ENCODE measurements at regions not wholly inside any gene's neighbourhood (a gene's known extent, or its start where the extent isn't known, plus 50 kb on each side); places are given as distances from the start of the nearest gene placed in this dataset.

DNA sequence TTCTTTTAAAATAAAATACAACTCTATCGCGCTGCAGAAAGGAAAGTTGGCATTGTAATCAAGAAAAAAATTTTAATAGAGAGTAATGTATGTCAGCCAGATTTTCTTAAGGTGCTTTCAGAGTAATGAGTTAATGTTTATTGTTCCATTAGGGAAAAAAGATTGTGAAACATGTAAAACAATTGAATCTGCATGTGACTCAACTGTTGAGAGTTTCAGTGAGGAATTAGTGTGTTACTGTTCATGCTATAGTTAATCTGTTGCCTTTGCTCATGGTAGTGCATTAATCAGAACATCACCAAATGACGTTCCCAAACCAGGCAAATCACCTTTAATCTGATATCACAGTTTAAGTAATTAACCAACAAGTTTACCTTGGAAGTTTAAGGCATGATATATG, 600.5 kb downstream of the NR2F1-AS1 start:
- Histone ChIP-seq H3K79me2 (ENCODE audit: low read length) (no peaks in the 10 kb centered on the region), H3K4me1 (ENCODE audit: low read length) (no peaks in the 10 kb centered on the region), H3K27me3 (ENCODE audit: low read depth, low read length) (no peaks in the 10 kb centered on the region), H3K27ac (ENCODE audit: low read length) (no peak overlapping the region), H3K36me3 (replicated peaks; ENCODE audit: low read depth, low read length) (no peaks in the 10 kb centered on the region), H3K9me3 (ENCODE audit: insufficient read depth, low read length) (no peaks in the 10 kb centered on the region), H4K20me1 (ENCODE audit: insufficient read depth, low read length) (no peaks in the 10 kb centered on the region), H3K4me2 (ENCODE audit: low read length) (no peak overlapping the region), H3K4me3 (ENCODE audit: low read length) (no peak overlapping the region), H3K9ac (ENCODE audit: low read length) (no peak overlapping the region), H2AFZ (ENCODE audit: low read depth, low read length) (no peak overlapping the region)
- no peak for TF ChIP-seq EZH2phosphoT487 (IDR thresholded peaks at IDR 0.05; ENCODE audit: low read depth)
- TF ChIP-seq, protein P1, sequence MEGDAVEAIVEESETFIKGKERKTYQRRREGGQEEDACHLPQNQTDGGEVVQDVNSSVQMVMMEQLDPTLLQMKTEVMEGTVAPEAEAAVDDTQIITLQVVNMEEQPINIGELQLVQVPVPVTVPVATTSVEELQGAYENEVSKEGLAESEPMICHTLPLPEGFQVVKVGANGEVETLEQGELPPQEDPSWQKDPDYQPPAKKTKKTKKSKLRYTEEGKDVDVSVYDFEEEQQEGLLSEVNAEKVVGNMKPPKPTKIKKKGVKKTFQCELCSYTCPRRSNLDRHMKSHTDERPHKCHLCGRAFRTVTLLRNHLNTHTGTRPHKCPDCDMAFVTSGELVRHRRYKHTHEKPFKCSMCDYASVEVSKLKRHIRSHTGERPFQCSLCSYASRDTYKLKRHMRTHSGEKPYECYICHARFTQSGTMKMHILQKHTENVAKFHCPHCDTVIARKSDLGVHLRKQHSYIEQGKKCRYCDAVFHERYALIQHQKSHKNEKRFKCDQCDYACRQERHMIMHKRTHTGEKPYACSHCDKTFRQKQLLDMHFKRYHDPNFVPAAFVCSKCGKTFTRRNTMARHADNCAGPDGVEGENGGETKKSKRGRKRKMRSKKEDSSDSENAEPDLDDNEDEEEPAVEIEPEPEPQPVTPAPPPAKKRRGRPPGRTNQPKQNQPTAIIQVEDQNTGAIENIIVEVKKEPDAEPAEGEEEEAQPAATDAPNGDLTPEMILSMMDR (IDR thresholded peaks at IDR 0.05; ENCODE audit: low read depth, low read length), result no peak

DNA sequence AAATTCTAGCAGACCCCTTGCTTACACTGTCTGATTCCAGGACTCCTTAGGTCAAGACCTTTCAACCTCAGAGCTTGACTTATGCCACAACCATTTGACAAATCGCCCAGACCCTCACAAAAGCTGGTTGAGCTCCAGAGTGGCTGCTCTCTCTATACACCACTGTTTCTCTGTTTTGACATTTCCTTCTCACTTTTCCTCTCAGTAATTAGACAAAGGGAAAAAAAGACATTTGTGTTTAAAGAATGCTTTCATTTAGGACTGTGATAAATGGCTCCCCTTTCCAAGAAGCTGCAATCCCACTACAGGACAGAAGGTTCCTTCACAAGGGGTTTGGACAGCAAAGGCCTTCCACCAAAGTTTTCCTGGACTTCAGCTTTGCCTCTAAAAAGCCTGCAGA, 601.3 kb downstream of the NR2F1-AS1 start:
- Histone ChIP-seq H2AFZ (ENCODE audit: low read depth, low read length) (no peak overlapping the region), H3K27me3 (ENCODE audit: low read depth, low read length) (no peaks in the 10 kb centered on the region), H3K4me3 (ENCODE audit: low read length) (no peak overlapping the region), H3K9me3 (ENCODE audit: insufficient read depth, low read length) (no peaks in the 10 kb centered on the region), H3K4me1 (ENCODE audit: low read length) (no peaks in the 10 kb centered on the region), H4K20me1 (ENCODE audit: insufficient read depth, low read length) (no peaks in the 10 kb centered on the region), H3K4me2 (ENCODE audit: low read length) (no peak overlapping the region), H3K36me3 (replicated peaks; ENCODE audit: low read depth, low read length) (no peaks in the 10 kb centered on the region), H3K79me2 (ENCODE audit: low read length) (no peaks in the 10 kb centered on the region), H3K9ac (ENCODE audit: low read length) (no peak overlapping the region), H3K27ac (ENCODE audit: low read length) (no peak overlapping the region)
- TF ChIP-seq EZH2phosphoT487 (IDR thresholded peaks at IDR 0.05; ENCODE audit: low read depth), result no peak
- TF ChIP-seq, protein P1 (IDR thresholded peaks at IDR 0.05; ENCODE audit: low read depth, low read length), result no peak

DNA sequence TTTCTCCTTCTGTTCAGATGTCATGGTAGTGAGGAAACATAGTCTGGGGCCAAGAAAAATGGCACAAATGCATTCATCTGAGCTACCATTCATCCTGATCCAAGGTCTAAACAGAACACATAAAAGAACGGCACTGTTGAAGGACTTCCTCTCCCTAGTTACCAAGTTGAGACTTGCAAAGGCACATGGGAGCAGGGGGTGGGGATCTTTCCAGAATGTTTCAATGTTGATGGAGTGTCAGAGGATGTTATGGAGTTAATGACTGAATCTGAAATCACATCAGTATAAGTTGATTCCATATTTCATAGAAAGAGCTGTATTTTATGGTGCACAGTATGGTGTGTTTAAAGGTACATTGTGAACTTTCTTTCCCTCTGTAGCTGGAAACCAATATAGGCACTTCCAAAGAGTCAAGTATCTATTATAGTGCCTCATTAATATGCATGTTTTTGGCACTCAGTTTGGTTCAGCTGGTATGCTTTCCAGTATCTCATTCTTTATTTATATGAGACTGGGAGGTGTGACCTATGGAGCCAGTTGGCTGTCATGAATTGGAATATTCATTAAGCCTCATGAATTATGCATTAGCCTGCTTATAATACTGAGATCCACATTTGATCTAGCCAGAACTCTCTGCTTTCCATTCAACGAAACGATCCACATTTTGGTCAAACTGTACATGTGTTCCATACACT, 603.0 kb downstream of the NR2F1-AS1 start:
- Histone ChIP-seq H3K4me3 (ENCODE audit: low read length) (no peak overlapping the region), H3K27ac (ENCODE audit: low read length) (no peak overlapping the region), H4K20me1 (ENCODE audit: insufficient read depth, low read length) (no peaks in the 10 kb centered on the region), H3K79me2 (ENCODE audit: low read length) (no peaks in the 10 kb centered on the region), H3K27me3 (ENCODE audit: low read depth, low read length) (no peaks in the 10 kb centered on the region), H3K36me3 (replicated peaks; ENCODE audit: low read depth, low read length) (no peaks in the 10 kb centered on the region), H2AFZ (ENCODE audit: low read depth, low read length) (no peak overlapping the region), H3K9me3 (ENCODE audit: insufficient read depth, low read length) (no peaks in the 10 kb centered on the region), H3K4me2 (ENCODE audit: low read length) (no peak overlapping the region), H3K9ac (ENCODE audit: low read length) (no peak overlapping the region), H3K4me1 (ENCODE audit: low read length) (no peaks in the 10 kb centered on the region)
- TF ChIP-seq EZH2phosphoT487 (IDR thresholded peaks at IDR 0.05; ENCODE audit: low read depth), result no peak
- TF ChIP-seq, protein P1 (IDR thresholded peaks at IDR 0.05; ENCODE audit: low read depth, low read length), result no peak

DNA sequence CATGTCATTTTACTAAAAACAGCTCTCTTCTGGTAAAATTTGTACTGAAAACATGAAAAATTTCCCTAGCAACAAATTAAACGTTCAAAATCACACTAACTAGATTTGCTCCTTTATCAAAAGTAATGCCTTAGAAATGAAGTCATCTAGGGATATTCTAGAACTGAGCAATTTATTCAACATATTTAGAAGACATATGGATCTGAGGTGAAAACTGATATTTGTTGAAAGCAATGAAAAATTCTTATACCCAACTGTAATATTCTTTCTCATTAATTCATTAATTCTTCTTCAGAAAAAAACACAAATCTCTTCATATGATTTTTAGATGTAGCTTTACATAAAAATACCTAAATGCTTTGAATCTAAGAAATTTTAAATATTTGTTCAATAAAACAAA, 604.9 kb downstream of the NR2F1-AS1 start:
- no peak overlapping the region for H3K4me2 ChIP-seq (ENCODE audit: low read length)
- H3K36me3 ChIP-seq (replicated peaks; ENCODE audit: low read depth, low read length), result no peaks in the 10 kb centered on the region
- no peak overlapping the region for H3K4me3 ChIP-seq (ENCODE audit: low read length)
- no peak for TF ChIP-seq EZH2phosphoT487 (IDR thresholded peaks at IDR 0.05; ENCODE audit: low read depth)
- TF ChIP-seq, protein P1 (IDR thresholded peaks at IDR 0.05; ENCODE audit: low read depth, low read length), result no peak
- no peaks in the 10 kb centered on the region for H3K9me3 ChIP-seq (ENCODE audit: insufficient read depth, low read length)
- no peaks in the 10 kb centered on the region for H4K20me1 ChIP-seq (ENCODE audit: insufficient read depth, low read length)
- H3K27ac ChIP-seq (ENCODE audit: low read length), result no peak overlapping the region
- no peak overlapping the region for H2AFZ ChIP-seq (ENCODE audit: low read depth, low read length)
- H3K4me1 ChIP-seq (ENCODE audit: low read length), result no peaks in the 10 kb centered on the region
- no peaks in the 10 kb centered on the region for H3K27me3 ChIP-seq (ENCODE audit: low read depth, low read length)
- no peak overlapping the region for H3K9ac ChIP-seq (ENCODE audit: low read length)
- no peaks in the 10 kb centered on the region for H3K79me2 ChIP-seq (ENCODE audit: low read length)

All from OCI-LY3 (cell line).